GM12891 (cell line): ENCODE measurements at regions not wholly inside any gene's neighbourhood (a gene's known extent, or its start where the extent isn't known, plus 50 kb on each side); places are given as distances from the start of the nearest gene placed in this dataset.

Experiments
- DNase-seq: peaks from one replicate; pipeline ENCODE4 v3.0.0; 2011; ENCODE audit warnings: low spot score; ENCODE audit not compliant: insufficient read length
- FAIRE-seq: peaks from 2 replicates; lab custom pipeline; 2011; peaks lifted over from hg19 to GRCh38; lab: Jason Lieb, UNC
- PAX5 ChIP-seq: IDR thresholded peaks from 2 replicates; pipeline ENCODE4 v1.6.1; 2011; ENCODE audit warnings: low read length, moderate library complexity, mild to moderate bottlenecking; ENCODE audit not compliant: insufficient read depth, severe bottlenecking
- POLR2A ChIP-seq: IDR thresholded peaks from 2 replicates; pipeline ENCODE4 v1.6.1; 2011; ENCODE audit warnings: low read depth, low read length, control low read depth
- POLR2AphosphoS5 ChIP-seq: IDR thresholded peaks from 2 replicates; pipeline ENCODE4 v1.6.1; 2011; ENCODE audit warnings: low read depth, low read length, control low read depth
- POU2F2 ChIP-seq: IDR thresholded peaks from 2 replicates; pipeline ENCODE4 v1.6.1; 2011; ENCODE audit warnings: low read depth, mild to moderate bottlenecking, control low read depth, low read length, moderate library complexity
- SPI1 ChIP-seq: IDR thresholded peaks from 2 replicates; pipeline ENCODE4 v1.6.1; 2011; ENCODE audit warnings: low read depth, low read length, control low read depth
- TAF1 ChIP-seq: IDR thresholded peaks from 2 replicates; pipeline ENCODE4 v1.6.1; 2011; ENCODE audit warnings: low read depth, low read length, control low read depth

- TF ChIP-seq SPI1 (no peak), PAX5 (no peak), TAF1 (no peak), POLR2A (no peak), POLR2AphosphoS5 (no peak), POU2F2 (no peak)
- no peak for FAIRE-seq
Measured at GRCh38 chr3:14317057-14317553, 85.3 kb upstream of the SLC6A6 start.

GRCh38 chr3:14318646-14319045 is 83.8 kb upstream of the SLC6A6 start:
- TF ChIP-seq POLR2AphosphoS5 (no peak), POLR2A (no peak), POU2F2 (no peak), SPI1 (no peak), PAX5 (no peak), TAF1 (no peak)
- DNase-seq (no peak), FAIRE-seq (no peak)

More at GRCh38 chr3:14317057-14317553, 85.3 kb upstream of the SLC6A6 start:
- DNase-seq, result no peak

- TF ChIP-seq SPI1 (peak; percentile 39; the same call in 1 of the 2 replicates), POLR2A (no peak), PAX5 (no peak), POLR2AphosphoS5 (no peak)
- FAIRE-seq (peak; percentile 94), DNase-seq (peak; percentile 67)
Measured at GRCh38 chr3:14319654-14320182, 82.7 kb upstream of the SLC6A6 start.

- no peak for TF ChIP-seq POLR2A
- no peak for TF ChIP-seq SPI1
- TF ChIP-seq PAX5, result no peak
- no peak for TF ChIP-seq POLR2AphosphoS5
- TF ChIP-seq TAF1, result no peak
- TF ChIP-seq POU2F2, result no peak
- DNase-seq (no peak), FAIRE-seq (no peak)
Measured at GRCh38 chr3:14320219-14320618, 82.2 kb upstream of the SLC6A6 start.

GRCh38 chr3:14322001-14322400 is 80.4 kb upstream of the SLC6A6 start:
- FAIRE-seq, result no peak

GRCh38 chr3:14322667-14323295 is 79.6 kb upstream of the SLC6A6 start:
- no peak for TF ChIP-seq POLR2AphosphoS5
- no peak for TF ChIP-seq TAF1
- no peak for TF ChIP-seq POU2F2
- no peak for TF ChIP-seq SPI1
- TF ChIP-seq POLR2A, result no peak
- TF ChIP-seq PAX5, result no peak
- DNase-seq (no peak), FAIRE-seq (no peak)

More at GRCh38 chr3:14322001-14322400, 80.4 kb upstream of the SLC6A6 start:
- TF ChIP-seq POLR2A, result no peak
- no peak for TF ChIP-seq SPI1
- DNase-seq, result no peak

- FAIRE-seq, result no peak
- no peak for TF ChIP-seq POLR2A
- TF ChIP-seq PAX5, result no peak
- no peak for TF ChIP-seq POLR2AphosphoS5
- TF ChIP-seq POU2F2, result no peak
- no peak for TF ChIP-seq SPI1
- TF ChIP-seq TAF1, result no peak
Measured at GRCh38 chr3:14323401-14324223, 78.8 kb upstream of the SLC6A6 start.

GRCh38 chr3:14324224-14324944 is 78.0 kb upstream of the SLC6A6 start:
- DNase-seq, result no peak
- no peak for FAIRE-seq
- TF ChIP-seq POU2F2 (no peak), PAX5 (no peak), POLR2A (no peak), POLR2AphosphoS5 (no peak), SPI1 (no peak), TAF1 (no peak)

More at GRCh38 chr3:14323401-14324223, 78.8 kb upstream of the SLC6A6 start:
- no peak for DNase-seq

GRCh38 chr3:14328422-14328821 is 74.0 kb upstream of the SLC6A6 start:
- no peak for DNase-seq
- TF ChIP-seq POU2F2 (no peak), SPI1 (no peak), PAX5 (no peak), POLR2AphosphoS5 (no peak), TAF1 (no peak)
- FAIRE-seq, result no peak
